NCI-H2196 treated with DMSO at 0.1 percent for 48 hours (cell line): ENCODE measurements at regions not wholly inside any gene's neighbourhood (a gene's known extent, or its start where the extent isn't known, plus 50 kb on each side); places are given as distances from the start of the nearest gene placed in this dataset.
"Not testable (repeated sequence)": the region's sequence is repeated elsewhere in the genome, so short reads cannot be mapped to it uniquely, and the experiment has no call there.

ENCODE experiments used
- DNase-seq: peaks from one replicate; lab custom pipeline; 2025; ENCODE audit not compliant: unreplicated experiment; lab: John Stamatoyannopoulos, UW

- DNase-seq = no peak
Observed at GRCh38 chr3:127420829-127421228, 133.0 kb upstream of the PRR20G start.

- no peak for DNase-seq
Observed at GRCh38 chr3:127419641-127420553, 132.1 kb upstream of the PRR20G start.

- no peak for DNase-seq
Observed at GRCh38 chr3:127419182-127419581, 131.3 kb upstream of the PRR20G start.

- no peak for DNase-seq
Observed at GRCh38 chr3:127418560-127419147, 130.8 kb upstream of the PRR20G start.

- DNase-seq = no peak
Observed at GRCh38 chr3:127417709-127418559, 130.1 kb upstream of the PRR20G start.

- DNase-seq = no peak
Observed at GRCh38 chr3:127413871-127414270, 126.0 kb upstream of the PRR20G start.

- DNase-seq = no peak
Observed at GRCh38 chr3:127413318-127413673, 125.5 kb upstream of the PRR20G start.

- DNase-seq = no peak
Observed at GRCh38 chr3:127412578-127413317, 124.9 kb upstream of the PRR20G start.

GRCh38 chr3:127411875-127412274, 124.0 kb upstream of the PRR20G start:
- not testable (repeated sequence) for DNase-seq

- no peak for DNase-seq
Observed at GRCh38 chr3:127411083-127411727, 123.4 kb upstream of the PRR20G start.

GRCh38 chr3:127410678-127411077, 122.8 kb upstream of the PRR20G start:
- DNase-seq = no peak

- no peak for DNase-seq
Observed at GRCh38 chr3:127410137-127410488, 122.3 kb upstream of the PRR20G start.

- no peak for DNase-seq
Observed at GRCh38 chr3:127409421-127410136, 121.7 kb upstream of the PRR20G start.

GRCh38 chr3:127408684-127409420, 121.0 kb upstream of the PRR20G start:
- no peak for DNase-seq

- no peak for DNase-seq
Observed at GRCh38 chr3:127408022-127408683, 120.3 kb upstream of the PRR20G start.

- DNase-seq = no peak
Observed at GRCh38 chr3:127407026-127407939, 119.4 kb upstream of the PRR20G start.

- no peak for DNase-seq
Observed at GRCh38 chr3:127406309-127407025, 118.6 kb upstream of the PRR20G start.
